Ovary (tissue), 7 donors: ENCODE measurements at regions not wholly inside any gene's neighbourhood (a gene's known extent, or its start where the extent isn't known, plus 50 kb on each side); places are given as distances from the start of the nearest gene placed in this dataset.

Source experiments
- DNase-seq, 5 donors: peaks; one replicate each; pipeline ENCODE4 v3.0.0-alpha.2; 2019 to 2020
- H3K27ac ChIP-seq, 2 donors: fragments of 200-600 bp; one replicate each; pipeline versions ENCODE4 v1.5.1 to v1.8.0; 2019 to 2022
- H3K27me3 ChIP-seq: fragments of 200-600 bp; one replicate; pipeline ENCODE4 v1.8.0; 2022
- H3K36me3 ChIP-seq: fragments of 200-600 bp; sonication (generic); one replicate; pipeline ENCODE4 v1.5.1; 2019
- H3K4me1 ChIP-seq: one replicate; pipeline ENCODE4 v1.8.1; 2013; ENCODE audit warnings: mild to moderate bottlenecking, moderate library complexity; ENCODE audit not compliant: insufficient read depth
- H3K4me3 ChIP-seq: fragments of 200-600 bp; sonication (generic); one replicate; pipeline ENCODE4 v1.5.1; 2017
- H3K9me3 ChIP-seq, 2 donors: fragments of 200-600 bp in 1 of 2; sonication (generic) in 1 of 2; one replicate each; pipeline versions ENCODE4 v1.5.1 to v1.8.1; 2013 to 2019; ENCODE audit warnings: mild to moderate bottlenecking in 1 of 2, moderate library complexity in 1 of 2
- CTCF ChIP-seq, 3 donors: fragments of 450-650 bp in 2 of 3; fragments of 200-600 bp in 1 of 3; IDR thresholded peaks; one replicate each; pipeline versions ENCODE4 v1.5.1 to v1.8.0; 2016 to 2022; ENCODE audit warnings: antibody characterized with exemption in 3 of 3, mild to moderate bottlenecking in 1 of 3
- EP300 ChIP-seq: sonication (generic); formaldehyde crosslinking; IDR thresholded peaks from one replicate; pipeline ENCODE4 v1.6.1; 2017; ENCODE audit warnings: antibody characterized with exemption
- POLR2A ChIP-seq: fragments of 450-650 bp; IDR thresholded peaks from one replicate; pipeline ENCODE4 v1.6.1; 2017; ENCODE audit warnings: antibody characterized with exemption, mild to moderate bottlenecking, moderate library complexity
- WGBS, 3 donors: extraction: QIAGEN DNeasy Blood & Tissue Kit in 1 of 3; methylation state at CpG; one replicate each; pipeline versions ENCODE4 v1.1.5 to v1.1.7; 2013 to 2017; 5-methylcytosine and 5-hydroxymethylcytosine counted together
- intact Hi-C, 4 donors: fragments of 100-400 bp; cut with DNase I; formaldehyde crosslinking; loops; one replicate each; pipeline versions ENCODE4 v1.11.0 to v1.15.1; 2022 to 2023
- donor health status: DM: no; HTN: no; CAD: no; lungs with moderate emphysema.
- donor health status: DM: no; HTN: no; CAD: no.
- donor health status: Bipolar disorder and iron deficiency.
- donor health status: DM: no; HTN: no; CAD: no.
- donor health status: DM: yes; HTN: yes; CAD: no.

DNA sequence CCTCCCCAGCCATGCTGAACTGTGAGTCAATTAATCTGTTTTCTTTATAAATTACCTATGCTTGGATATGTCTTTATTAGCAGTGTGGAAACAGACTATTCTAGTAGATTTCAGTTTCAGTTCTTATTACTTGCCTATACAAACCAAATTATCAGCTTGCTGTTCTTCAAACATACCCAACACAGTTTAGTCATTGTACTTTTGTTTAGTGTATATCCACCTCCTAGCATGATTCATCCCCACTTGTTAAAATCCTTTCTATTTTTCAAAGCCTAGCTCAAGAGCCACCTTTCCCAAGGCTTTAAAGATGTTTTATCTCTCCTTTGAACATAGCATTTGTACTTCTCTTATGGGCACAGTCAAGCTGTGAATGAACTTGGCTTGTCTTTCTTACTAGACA, 195.6 kb upstream of the ZRANB2 start:
- Histone ChIP-seq H3K27ac (no peak overlapping the region), H3K4me3 (no peak overlapping the region), H3K4me1 (no peaks in the 10 kb centered on the region), H3K36me3 (no peaks in the 10 kb centered on the region), H3K9me3 (no peaks in the 10 kb centered on the region), H3K27me3 (no peaks in the 10 kb centered on the region)
- TF ChIP-seq CTCF (IDR thresholded peaks at IDR 0.05) = no peak
- no peak for TF ChIP-seq EP300
- TF ChIP-seq POLR2A = no peak
- intact Hi-C loops = loop anchor here in 2 of 4 donors (5.0 to 10.0 kb wide), 2 partner anchors 382 to 1159 kb away; no protein-coding TSS in a partner anchor
- DNase-seq = no peak

DNA sequence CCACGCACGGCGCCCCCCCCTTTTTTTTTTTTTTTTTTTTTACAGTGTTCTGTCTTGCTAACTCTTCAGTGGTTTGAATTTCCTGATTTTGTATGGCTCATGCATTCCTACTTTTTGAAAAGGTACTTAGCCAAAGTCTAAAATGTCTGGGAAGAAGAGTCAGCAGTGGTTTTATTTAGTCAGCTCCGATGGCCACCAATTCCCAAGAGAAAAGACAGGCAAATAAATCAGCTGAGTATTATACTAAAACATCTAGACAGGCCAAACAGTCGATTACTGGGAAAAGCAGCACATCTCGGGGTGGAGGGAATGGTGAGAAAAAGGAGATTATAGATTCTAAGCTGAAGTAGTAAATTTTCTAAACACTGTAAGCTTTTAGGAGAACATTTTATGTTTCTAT, 192.5 kb upstream of the ZRANB2 start:
- 40 to 63% (median 40%) methylated on average over 5 to 6 of the region's 6 CpGs for WGBS, 3 donors
- H3K27me3 ChIP-seq = no peaks in the 10 kb centered on the region
- no peak for TF ChIP-seq CTCF (IDR thresholded peaks at IDR 0.05)
- no peak for TF ChIP-seq POLR2A
- no peak for TF ChIP-seq EP300
- intact Hi-C loops = loop anchor here in 1 of 4 donors (10.0 kb wide), 1 partner anchor 379 kb away; no protein-coding TSS in a partner anchor
- no peaks in the 10 kb centered on the region for H3K36me3 ChIP-seq
- no peaks in the 10 kb centered on the region for H3K4me1 ChIP-seq
- no peak for DNase-seq
- no peak overlapping the region for H3K27ac ChIP-seq
- H3K4me3 ChIP-seq = no peak overlapping the region
- H3K9me3 ChIP-seq = no peaks in the 10 kb centered on the region

DNA sequence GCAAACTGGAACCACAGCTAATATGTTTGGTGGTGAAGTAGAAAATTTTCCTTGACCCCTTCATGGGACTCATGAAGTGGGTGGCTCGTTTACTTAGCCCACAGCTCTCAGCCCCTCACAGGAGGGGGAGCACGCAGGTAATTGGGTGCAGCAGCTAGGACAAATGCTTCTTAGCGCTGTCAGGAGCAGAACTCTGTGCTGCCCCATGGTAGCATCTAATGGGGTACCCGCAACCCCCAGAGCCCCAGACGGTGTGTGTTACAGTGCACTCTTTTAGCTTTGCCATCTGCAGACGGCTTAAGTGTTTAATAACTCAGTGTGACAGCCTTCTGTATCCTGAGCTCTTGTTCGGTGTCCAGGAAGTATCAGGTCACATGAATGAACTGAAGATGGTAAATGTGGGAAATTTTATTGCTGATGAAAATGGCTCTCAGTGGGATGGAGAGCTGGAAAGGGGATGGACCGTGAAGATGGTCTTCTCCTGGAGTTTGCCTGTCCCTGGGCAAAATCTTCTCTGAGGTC, 189.6 kb upstream of the ZRANB2 start:
- Histone ChIP-seq H3K36me3 (no peaks in the 10 kb centered on the region), H3K4me1 (no peaks in the 10 kb centered on the region), H3K9me3 (no peaks in the 10 kb centered on the region), H3K27me3 (no peaks in the 10 kb centered on the region), H3K4me3 (no peak overlapping the region), H3K27ac (no peak overlapping the region)
- TF ChIP-seq EP300 (no peak), CTCF (IDR thresholded peaks at IDR 0.05) (no peak), POLR2A (no peak)
- no peak for DNase-seq
- intact Hi-C loops = loop anchor here in 1 of 4 donors (10.0 kb wide), 1 partner anchor 376 kb away; no protein-coding TSS in a partner anchor
- 77 to 88% (median 86%) methylated on average over 8 of the region's 8 CpGs for WGBS, 3 donors

GRCh38 chr1:71269818-71270217, 189.0 kb upstream of the ZRANB2 start:
- Histone ChIP-seq H3K27me3 (no peaks in the 10 kb centered on the region), H3K4me1 (no peaks in the 10 kb centered on the region), H3K4me3 (no peak overlapping the region), H3K27ac (no peak overlapping the region), H3K36me3 (no peaks in the 10 kb centered on the region), H3K9me3 (no peaks in the 10 kb centered on the region)
- intact Hi-C loops = loop anchor here in 1 of 4 donors (10.0 kb wide), 1 partner anchor 375 kb away; no protein-coding TSS in a partner anchor
- DNase-seq = no peak
- 96 to 100% (median 98%) methylated on average over 1 of the region's 1 CpG for WGBS, 3 donors
- no peak for TF ChIP-seq CTCF (IDR thresholded peaks at IDR 0.05)
- TF ChIP-seq POLR2A = no peak
- no peak for TF ChIP-seq EP300
